ENCODE measurements at regions not wholly inside any gene's neighbourhood (a gene's known extent, or its start where the extent isn't known, plus 50 kb on each side); places are given as distances from the start of the nearest gene placed in this dataset.
"Not testable (repeated sequence)": the region's sequence is repeated elsewhere in the genome, so short reads cannot be mapped to it uniquely, and the experiment has no call there.

DNA sequence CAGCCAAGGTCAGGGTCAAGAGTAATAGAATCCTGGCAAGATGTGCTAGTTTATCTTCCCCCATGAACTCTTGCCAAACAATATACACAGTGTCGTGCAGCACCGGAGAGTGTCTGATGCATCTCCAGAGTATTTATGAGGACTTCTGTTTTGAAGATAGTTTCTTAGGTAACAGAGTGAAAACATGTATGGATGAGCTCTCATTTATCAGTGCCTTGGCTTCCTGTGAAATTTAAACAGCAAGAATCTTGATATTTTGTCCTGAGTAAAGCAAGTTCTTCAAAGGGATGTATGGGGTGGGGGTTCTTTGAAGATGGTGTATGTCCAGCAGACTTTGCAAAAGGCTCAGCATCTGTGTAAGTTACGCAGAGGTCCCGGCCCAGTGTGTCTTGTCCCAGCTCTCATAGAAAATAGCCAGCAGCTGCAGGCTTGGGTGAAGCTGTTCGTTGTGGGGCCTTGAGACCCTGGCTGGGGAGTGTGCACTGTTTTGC is 361.0 kb upstream of the NT5C1B start:
- TF ChIP-seq, protein P1, sequence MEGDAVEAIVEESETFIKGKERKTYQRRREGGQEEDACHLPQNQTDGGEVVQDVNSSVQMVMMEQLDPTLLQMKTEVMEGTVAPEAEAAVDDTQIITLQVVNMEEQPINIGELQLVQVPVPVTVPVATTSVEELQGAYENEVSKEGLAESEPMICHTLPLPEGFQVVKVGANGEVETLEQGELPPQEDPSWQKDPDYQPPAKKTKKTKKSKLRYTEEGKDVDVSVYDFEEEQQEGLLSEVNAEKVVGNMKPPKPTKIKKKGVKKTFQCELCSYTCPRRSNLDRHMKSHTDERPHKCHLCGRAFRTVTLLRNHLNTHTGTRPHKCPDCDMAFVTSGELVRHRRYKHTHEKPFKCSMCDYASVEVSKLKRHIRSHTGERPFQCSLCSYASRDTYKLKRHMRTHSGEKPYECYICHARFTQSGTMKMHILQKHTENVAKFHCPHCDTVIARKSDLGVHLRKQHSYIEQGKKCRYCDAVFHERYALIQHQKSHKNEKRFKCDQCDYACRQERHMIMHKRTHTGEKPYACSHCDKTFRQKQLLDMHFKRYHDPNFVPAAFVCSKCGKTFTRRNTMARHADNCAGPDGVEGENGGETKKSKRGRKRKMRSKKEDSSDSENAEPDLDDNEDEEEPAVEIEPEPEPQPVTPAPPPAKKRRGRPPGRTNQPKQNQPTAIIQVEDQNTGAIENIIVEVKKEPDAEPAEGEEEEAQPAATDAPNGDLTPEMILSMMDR (IDR thresholded peaks at IDR 0.05; ENCODE audit: insufficient read depth, low read depth, low read length, missing control alignments): no peak
- H3K4me3 ChIP-seq (ENCODE audit: low read length): no peak overlapping the region
- DNase-seq (ENCODE audit: low read depth): no peak

DNA sequence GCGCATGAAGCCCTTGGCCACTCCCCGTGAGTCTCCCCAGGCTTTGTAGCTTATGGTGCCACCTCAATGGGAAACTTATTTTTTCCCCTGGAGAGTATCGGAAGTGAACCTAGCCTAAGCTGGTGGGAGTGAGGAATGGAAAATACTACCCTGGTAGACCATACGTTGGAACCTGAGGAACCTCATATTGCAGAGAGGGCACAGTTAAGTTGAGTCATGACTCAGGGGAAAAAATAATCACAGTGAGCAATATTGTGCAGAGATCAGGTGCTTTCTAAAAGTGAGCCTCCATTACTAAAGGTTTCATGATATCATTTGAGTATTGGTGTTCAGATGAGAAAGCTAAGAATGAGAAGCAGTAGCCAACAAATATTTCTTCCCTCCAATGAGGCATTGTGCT is 360.5 kb upstream of the NT5C1B start:
- H3K4me3 ChIP-seq (ENCODE audit: low read length): no peak overlapping the region
- TF ChIP-seq, protein P1 (IDR thresholded peaks at IDR 0.05; ENCODE audit: insufficient read depth, low read depth, low read length, missing control alignments): no peak
- no peak for DNase-seq (ENCODE audit: low read depth)

DNA sequence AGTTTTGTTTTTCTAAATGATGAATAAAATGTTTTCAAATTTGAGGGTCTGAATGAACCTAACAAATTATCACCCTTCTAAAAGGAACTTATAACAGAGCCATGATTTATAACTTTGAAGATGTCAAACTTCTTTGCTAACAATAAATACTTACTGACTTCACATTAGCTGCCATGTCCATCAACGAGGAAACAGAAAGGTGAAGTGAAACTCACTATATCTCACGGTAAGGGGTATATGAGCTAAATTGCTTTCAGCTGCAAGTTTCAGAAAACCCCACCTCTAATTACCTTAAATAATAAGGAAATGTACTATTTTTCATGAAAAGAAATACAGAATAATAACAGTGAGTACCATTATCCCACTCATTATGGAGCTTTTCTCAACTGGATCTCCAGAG is 350.8 kb upstream of the NT5C1B start:
- TF ChIP-seq, protein P1 (IDR thresholded peaks at IDR 0.05; ENCODE audit: insufficient read depth, low read depth, low read length, missing control alignments): no peak
- H3K4me3 ChIP-seq (ENCODE audit: low read length): no peak overlapping the region
- no peak for DNase-seq (ENCODE audit: low read depth)

DNA sequence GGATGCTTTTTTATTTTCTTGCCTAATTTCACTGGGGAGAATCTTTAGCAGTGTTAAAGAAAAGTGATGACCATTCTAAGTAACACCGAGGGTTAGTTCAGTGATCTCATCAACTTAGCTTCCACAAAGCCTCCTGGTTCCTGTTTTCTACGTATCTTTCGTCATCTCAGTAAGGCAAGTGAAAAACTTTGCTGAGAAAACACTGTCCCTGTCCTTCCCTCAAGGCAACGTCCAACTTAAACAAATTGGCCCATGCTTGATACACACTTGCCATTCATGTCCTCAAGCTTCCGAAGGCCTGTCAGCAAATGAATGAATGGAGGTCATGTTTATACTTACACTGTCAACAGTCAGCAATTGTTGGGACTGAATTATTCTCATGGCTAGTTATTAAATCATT is 350.4 kb upstream of the NT5C1B start:
- H3K4me3 ChIP-seq (ENCODE audit: low read length); DNase-seq (ENCODE audit: low read depth): not testable (repeated sequence)

DNA sequence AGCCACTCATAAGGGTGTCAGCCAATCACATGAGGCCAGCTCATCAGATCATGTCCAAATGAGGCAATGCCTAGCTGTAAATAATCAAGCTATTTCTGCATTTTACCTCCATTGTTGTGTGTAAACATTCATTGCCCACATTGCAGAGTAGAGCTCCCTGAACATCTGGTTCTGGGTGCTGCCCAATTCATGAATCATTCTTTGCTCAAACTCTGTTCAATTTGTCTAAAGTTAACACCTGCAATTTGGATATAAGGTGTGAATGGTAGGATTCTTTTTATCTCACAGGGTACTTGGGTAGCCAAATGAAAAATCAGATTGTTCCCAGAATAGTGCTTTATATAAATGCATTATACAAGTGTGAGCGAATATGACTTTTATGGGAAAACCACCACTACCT is 345.5 kb upstream of the NT5C1B start:
- TF ChIP-seq, protein P1 (IDR thresholded peaks at IDR 0.05; ENCODE audit: insufficient read depth, low read depth, low read length, missing control alignments): no peak
- no peak overlapping the region for H3K4me3 ChIP-seq (ENCODE audit: low read length)
- DNase-seq (ENCODE audit: low read depth): peak; percentile 40

DNA sequence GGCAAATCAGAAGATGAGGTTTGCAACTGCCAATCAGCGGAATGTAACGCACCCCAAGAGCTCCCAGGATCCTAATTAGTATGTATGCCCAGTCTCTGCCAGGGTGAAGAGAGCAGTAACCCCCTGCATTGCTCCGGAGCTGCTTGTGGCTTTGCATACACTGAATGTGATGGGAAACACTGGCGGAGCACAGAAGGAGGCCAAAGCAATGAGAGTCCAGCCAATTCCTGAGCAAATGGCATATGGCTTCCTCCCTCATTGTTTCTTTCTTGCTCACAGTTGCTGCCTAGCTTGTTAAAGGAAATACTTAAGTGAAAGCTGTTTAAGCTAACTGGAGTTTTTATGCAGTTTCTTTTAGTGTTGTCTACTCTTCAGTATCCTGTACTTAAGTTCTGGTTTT is 343.5 kb upstream of the NT5C1B start:
- no peak for DNase-seq (ENCODE audit: low read depth)
- H3K4me3 ChIP-seq (ENCODE audit: low read length): no peak overlapping the region
- TF ChIP-seq, protein P1 (IDR thresholded peaks at IDR 0.05; ENCODE audit: insufficient read depth, low read depth, low read length, missing control alignments): no peak

DNA sequence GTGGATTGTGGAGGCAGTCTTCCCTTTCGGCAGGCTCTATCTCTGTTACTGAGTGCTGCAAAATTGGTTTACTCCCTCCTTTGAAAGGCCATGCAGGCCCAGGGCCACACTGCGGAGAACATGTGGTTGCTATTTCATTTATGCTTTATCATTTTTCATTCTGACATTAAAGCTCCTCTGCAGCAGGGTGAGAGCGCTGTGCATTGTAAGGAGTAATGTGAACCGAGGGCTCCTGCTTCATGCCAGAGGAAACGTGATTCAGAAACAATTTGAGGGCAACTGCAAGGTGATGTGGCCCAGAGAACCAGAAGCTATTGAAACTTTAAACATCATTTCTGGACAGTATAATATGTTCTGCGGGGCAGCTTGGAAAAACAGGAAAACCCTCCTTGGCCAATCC is 341.6 kb upstream of the NT5C1B start:
- TF ChIP-seq, protein P1 (IDR thresholded peaks at IDR 0.05; ENCODE audit: insufficient read depth, low read depth, low read length, missing control alignments): no peak
- no peak for DNase-seq (ENCODE audit: low read depth)
- H3K4me3 ChIP-seq (ENCODE audit: low read length): no peak overlapping the region
